Keratinocyte (primary cell): ENCODE measurements at regions not wholly inside any gene's neighbourhood (a gene's known extent, or its start where the extent isn't known, plus 50 kb on each side); places are given as distances from the start of the nearest gene placed in this dataset.

Experiments used
- EZH2 ChIP-seq: IDR thresholded peaks from one replicate; pipeline ENCODE4 v1.6.1; 2012; ENCODE audit warnings: inconsistent platforms, mild to moderate bottlenecking, low read length, moderate library complexity
- TF ChIP-seq, protein P1 (sequence below), 3 experiments: IDR thresholded peaks in 1 of 3; conservative IDR thresholded peaks in 1 of 3; optimal IDR thresholded peaks in 1 of 3; 2 replicates in 2 of 3; 3 replicates in 1 of 3; pipeline versions ENCODE3 to v1.5.1; 2011; ENCODE audit warnings: low read length in 3 of 3, mild to moderate bottlenecking in 3 of 3, moderate library complexity in 2 of 3, control low read depth in 1 of 3, inconsistent platforms in 1 of 3; ENCODE audit not compliant: insufficient read depth in 2 of 3; ENCODE audit errors: extremely low read depth in 1 of 3

DNA sequence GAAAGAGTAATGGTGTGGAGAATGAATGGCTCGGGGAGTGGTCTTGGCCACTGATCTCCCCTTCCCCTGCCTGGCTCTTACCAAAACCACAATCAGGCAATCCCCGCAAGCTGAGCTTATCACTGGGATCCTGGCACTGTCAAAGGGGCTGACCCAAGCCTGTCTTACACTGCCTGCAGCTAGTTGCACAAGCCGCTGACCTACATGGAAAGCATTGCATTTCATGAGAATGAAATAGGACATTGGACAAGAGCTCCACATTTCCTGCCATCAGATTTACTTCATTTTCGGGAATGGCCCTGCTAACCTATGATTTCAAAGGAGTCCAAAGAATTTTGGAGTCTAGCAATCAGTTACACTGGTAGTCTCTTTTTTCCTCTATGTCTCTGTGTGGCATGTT is 146.4 kb downstream of the PCTP start:
- TF ChIP-seq, protein P1, sequence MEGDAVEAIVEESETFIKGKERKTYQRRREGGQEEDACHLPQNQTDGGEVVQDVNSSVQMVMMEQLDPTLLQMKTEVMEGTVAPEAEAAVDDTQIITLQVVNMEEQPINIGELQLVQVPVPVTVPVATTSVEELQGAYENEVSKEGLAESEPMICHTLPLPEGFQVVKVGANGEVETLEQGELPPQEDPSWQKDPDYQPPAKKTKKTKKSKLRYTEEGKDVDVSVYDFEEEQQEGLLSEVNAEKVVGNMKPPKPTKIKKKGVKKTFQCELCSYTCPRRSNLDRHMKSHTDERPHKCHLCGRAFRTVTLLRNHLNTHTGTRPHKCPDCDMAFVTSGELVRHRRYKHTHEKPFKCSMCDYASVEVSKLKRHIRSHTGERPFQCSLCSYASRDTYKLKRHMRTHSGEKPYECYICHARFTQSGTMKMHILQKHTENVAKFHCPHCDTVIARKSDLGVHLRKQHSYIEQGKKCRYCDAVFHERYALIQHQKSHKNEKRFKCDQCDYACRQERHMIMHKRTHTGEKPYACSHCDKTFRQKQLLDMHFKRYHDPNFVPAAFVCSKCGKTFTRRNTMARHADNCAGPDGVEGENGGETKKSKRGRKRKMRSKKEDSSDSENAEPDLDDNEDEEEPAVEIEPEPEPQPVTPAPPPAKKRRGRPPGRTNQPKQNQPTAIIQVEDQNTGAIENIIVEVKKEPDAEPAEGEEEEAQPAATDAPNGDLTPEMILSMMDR (optimal IDR thresholded peaks at IDR 0.05 in 1 of 3, IDR thresholded peaks at IDR 0.05 in 1 of 3, conservative IDR thresholded peaks at IDR 0.05 in 1 of 3; ENCODE audit: extremely low read depth in 1 of 3, insufficient read depth in 2 of 3, low read length in 3 of 3), result no peak
- no peak for TF ChIP-seq EZH2
